ENCODE measurements at regions not wholly inside any gene's neighbourhood (a gene's known extent, or its start where the extent isn't known, plus 50 kb on each side); places are given as distances from the start of the nearest gene placed in this dataset.

- no peak for TF ChIP-seq CTCF (conservative IDR thresholded peaks at IDR 0.05 in 1 of 2, IDR thresholded peaks at IDR 0.05 in 1 of 2; ENCODE audit: low read depth in 1 of 2, low read length in 2 of 2)
- no peak for TF ChIP-seq EZH2 (IDR thresholded peaks at IDR 0.05; ENCODE audit: low read length, missing control alignments)
These were observed 138.5 kb upstream of the GDF10 start for GRCh38 chr10:47161465-47161864.

Measured in fibroblast of lung (primary cell).